ENCODE measurements at regions not wholly inside any gene's neighbourhood (a gene's known extent, or its start where the extent isn't known, plus 50 kb on each side); places are given as distances from the start of the nearest gene placed in this dataset.
"Not testable (repeated sequence)": the region's sequence is repeated elsewhere in the genome, so short reads cannot be mapped to it uniquely, and the experiment has no call there.

DNA sequence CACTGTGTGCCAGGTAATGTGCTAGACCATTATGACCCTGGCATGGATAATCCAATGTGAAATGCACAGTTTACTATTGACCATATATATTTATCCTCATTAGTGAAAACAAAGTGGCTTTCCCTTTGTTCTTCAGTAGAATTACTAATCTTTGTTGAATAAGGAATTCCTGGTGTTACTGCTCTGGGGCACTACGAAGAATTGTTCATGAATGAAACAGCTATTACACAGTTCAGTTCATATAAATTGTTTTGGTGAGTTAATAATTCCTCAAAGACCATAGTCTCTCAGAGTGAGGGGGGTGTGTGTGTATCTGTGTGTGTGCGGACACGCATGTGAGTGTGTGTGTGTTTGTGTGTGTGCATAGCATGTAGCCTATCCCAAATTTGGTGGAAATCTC, 668.0 kb upstream of the MBL2 start:
- H3K4ac ChIP-seq (ENCODE audit: low read depth in 1 of 2, low read length in 2 of 2), result no peak overlapping the region
- no peak overlapping the region for H2BK15ac ChIP-seq (ENCODE audit: low read depth, poor library complexity, severe bottlenecking)

DNA sequence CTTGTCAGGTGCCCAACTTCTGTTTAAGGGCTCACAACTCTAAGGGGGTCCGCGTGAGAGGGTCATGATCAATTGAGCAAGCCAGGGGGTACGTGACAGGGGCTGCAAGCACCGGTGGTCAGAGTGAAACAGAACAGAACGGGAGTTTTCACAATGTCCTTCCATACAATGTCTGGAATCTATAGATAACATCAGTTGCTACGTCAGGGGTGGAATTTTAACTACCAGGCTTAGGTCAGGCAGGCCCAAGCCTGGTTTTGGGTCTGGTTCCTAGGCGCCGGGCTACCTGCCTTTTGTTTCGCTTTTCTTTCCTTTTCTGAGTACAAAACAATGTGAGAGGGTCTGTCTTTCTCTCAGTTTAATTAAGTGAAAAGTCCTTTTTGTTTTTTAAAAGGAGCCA, 666.5 kb upstream of the MBL2 start:
- H2BK5ac ChIP-seq (ENCODE audit: low read depth, low read length, poor library complexity, severe bottlenecking); H3K4me2 ChIP-seq (ENCODE audit: low read length, poor library complexity, severe bottlenecking); H3K36me3 ChIP-seq (ENCODE audit: control insufficient read depth in 1 of 2, insufficient read depth in 2 of 2, low read depth in 1 of 2, low read length in 2 of 2); H2AK5ac ChIP-seq (ENCODE audit: low read length, severe bottlenecking); H2BK12ac ChIP-seq (ENCODE audit: low read length in 2 of 2); H3K4me3 ChIP-seq (ENCODE audit: insufficient read depth in 1 of 2, low read depth in 1 of 2, low read length in 2 of 2); H3K4me1 ChIP-seq (ENCODE audit: control insufficient read depth, insufficient read depth, low read depth, low read length); H3K4ac ChIP-seq (ENCODE audit: low read depth in 1 of 2, low read length in 2 of 2); H2BK15ac ChIP-seq (ENCODE audit: low read depth, poor library complexity, severe bottlenecking); H4K91ac ChIP-seq (ENCODE audit: low read length); H2BK120ac ChIP-seq (ENCODE audit: low read depth, low read length); H3K14ac ChIP-seq (ENCODE audit: low read length in 2 of 2); H4K8ac ChIP-seq (ENCODE audit: low read length); H3K79me1 ChIP-seq (replicated peaks; ENCODE audit: low read length, poor library complexity, severe bottlenecking); H3K23ac ChIP-seq (ENCODE audit: low read length in 2 of 2); H3K27ac ChIP-seq (ENCODE audit: low read length, poor library complexity, severe bottlenecking); H3K27me3 ChIP-seq (ENCODE audit: control insufficient read depth in 1 of 2, insufficient read depth in 1 of 2, low read length in 2 of 2); H2AFZ ChIP-seq (ENCODE audit: low read depth, low read length); H3K9me3 ChIP-seq (ENCODE audit: control insufficient read depth, low read length); H3K9ac ChIP-seq (ENCODE audit: low read length): not testable (repeated sequence)
- DNase-seq, result peak; percentile 23
- 70% methylated on average over 9 of the region's 9 CpGs for WGBS
- peak overlapping the region in 1 of 2 experiments; percentile 24 for H3K18ac ChIP-seq (ENCODE audit: low read depth in 1 of 2, low read length in 2 of 2)

More for the DNA sequence above, 668.0 kb upstream of the MBL2 start:
- Histone ChIP-seq H3K4me3 (ENCODE audit: insufficient read depth in 1 of 2, low read depth in 1 of 2, low read length in 2 of 2) (no peak overlapping the region), H3K9me3 (ENCODE audit: control insufficient read depth, low read length) (no peaks in the 10 kb centered on the region), H3K9ac (ENCODE audit: low read length) (no peak overlapping the region), H4K91ac (ENCODE audit: low read length) (no peak overlapping the region), H4K8ac (ENCODE audit: low read length) (no peak overlapping the region), H3K4me2 (ENCODE audit: low read length, poor library complexity, severe bottlenecking) (no peak overlapping the region), H2BK120ac (ENCODE audit: low read depth, low read length) (no peak overlapping the region), H3K14ac (ENCODE audit: low read length in 2 of 2) (no peak overlapping the region), H2BK12ac (ENCODE audit: low read length in 2 of 2) (no peak overlapping the region), H3K18ac (ENCODE audit: low read depth in 1 of 2, low read length in 2 of 2) (no peak overlapping the region), H3K27me3 (ENCODE audit: control insufficient read depth in 1 of 2, insufficient read depth in 1 of 2, low read length in 2 of 2) (no peaks in the 10 kb centered on the region), H2BK5ac (ENCODE audit: low read depth, low read length, poor library complexity, severe bottlenecking) (no peak overlapping the region), H3K79me1 (replicated peaks; ENCODE audit: low read length, poor library complexity, severe bottlenecking) (no peaks in the 10 kb centered on the region), H2AFZ (ENCODE audit: low read depth, low read length) (no peak overlapping the region), H2AK5ac (ENCODE audit: low read length, severe bottlenecking) (no peak overlapping the region), H3K27ac (ENCODE audit: low read length, poor library complexity, severe bottlenecking) (no peak overlapping the region), H3K36me3 (ENCODE audit: control insufficient read depth in 1 of 2, insufficient read depth in 2 of 2, low read depth in 1 of 2, low read length in 2 of 2) (no peaks in the 10 kb centered on the region), H3K4me1 (ENCODE audit: control insufficient read depth, insufficient read depth, low read depth, low read length) (no peaks in the 10 kb centered on the region), H3K23ac (ENCODE audit: low read length in 2 of 2) (no peak overlapping the region)
- no peak for DNase-seq
- WGBS, result 93% methylated on average over 2 of the region's 3 CpGs

- H2BK5ac ChIP-seq (ENCODE audit: low read depth, low read length, poor library complexity, severe bottlenecking), result no peak overlapping the region
- WGBS, result no CpG with 5 or more reads among the region's 4 CpGs
- no peaks in the 10 kb centered on the region for H3K27me3 ChIP-seq (ENCODE audit: control insufficient read depth in 1 of 2, insufficient read depth in 1 of 2, low read length in 2 of 2)
- H3K4me3 ChIP-seq (ENCODE audit: insufficient read depth in 1 of 2, low read depth in 1 of 2, low read length in 2 of 2), result no peak overlapping the region
- no peak overlapping the region for H3K18ac ChIP-seq (ENCODE audit: low read depth in 1 of 2, low read length in 2 of 2)
- H3K4me2 ChIP-seq (ENCODE audit: low read length, poor library complexity, severe bottlenecking), result no peak overlapping the region
- H2AFZ ChIP-seq (ENCODE audit: low read depth, low read length), result no peak overlapping the region
- no peaks in the 10 kb centered on the region for H3K4me1 ChIP-seq (ENCODE audit: control insufficient read depth, insufficient read depth, low read depth, low read length)
- no peak overlapping the region for H2AK5ac ChIP-seq (ENCODE audit: low read length, severe bottlenecking)
- H3K36me3 ChIP-seq (ENCODE audit: control insufficient read depth in 1 of 2, insufficient read depth in 2 of 2, low read depth in 1 of 2, low read length in 2 of 2), result no peaks in the 10 kb centered on the region
- no peak overlapping the region for H2BK15ac ChIP-seq (ENCODE audit: low read depth, poor library complexity, severe bottlenecking)
- no peak overlapping the region for H3K4ac ChIP-seq (ENCODE audit: low read depth in 1 of 2, low read length in 2 of 2)
- no peak overlapping the region for H2BK12ac ChIP-seq (ENCODE audit: low read length in 2 of 2)
- H3K14ac ChIP-seq (ENCODE audit: low read length in 2 of 2), result no peak overlapping the region
- no peak overlapping the region for H3K27ac ChIP-seq (ENCODE audit: low read length, poor library complexity, severe bottlenecking)
- no peak overlapping the region for H4K8ac ChIP-seq (ENCODE audit: low read length)
- no peaks in the 10 kb centered on the region for H3K9me3 ChIP-seq (ENCODE audit: control insufficient read depth, low read length)
- H3K23ac ChIP-seq (ENCODE audit: low read length in 2 of 2), result no peak overlapping the region
- no peak overlapping the region for H3K9ac ChIP-seq (ENCODE audit: low read length)
- H2BK120ac ChIP-seq (ENCODE audit: low read depth, low read length), result no peak overlapping the region
- no peaks in the 10 kb centered on the region for H3K79me1 ChIP-seq (replicated peaks; ENCODE audit: low read length, poor library complexity, severe bottlenecking)
- no peak for DNase-seq
- H4K91ac ChIP-seq (ENCODE audit: low read length), result no peak overlapping the region
Measured at GRCh38 chr10:53434413-53434812, 661.8 kb upstream of the MBL2 start.

- no peak overlapping the region for H2AFZ ChIP-seq (ENCODE audit: low read depth, low read length)
- H2BK120ac ChIP-seq (ENCODE audit: low read depth, low read length), result no peak overlapping the region
- no peaks in the 10 kb centered on the region for H3K79me1 ChIP-seq (replicated peaks; ENCODE audit: low read length, poor library complexity, severe bottlenecking)
- H2BK15ac ChIP-seq (ENCODE audit: low read depth, poor library complexity, severe bottlenecking), result no peak overlapping the region
- H3K23ac ChIP-seq (ENCODE audit: low read length in 2 of 2), result no peak overlapping the region
- no peak overlapping the region for H4K91ac ChIP-seq (ENCODE audit: low read length)
- no peaks in the 10 kb centered on the region for H3K4me1 ChIP-seq (ENCODE audit: control insufficient read depth, insufficient read depth, low read depth, low read length)
- H3K9ac ChIP-seq (ENCODE audit: low read length), result no peak overlapping the region
- H3K36me3 ChIP-seq (ENCODE audit: control insufficient read depth in 1 of 2, insufficient read depth in 2 of 2, low read depth in 1 of 2, low read length in 2 of 2), result no peaks in the 10 kb centered on the region
- no peak overlapping the region for H4K8ac ChIP-seq (ENCODE audit: low read length)
- no peak overlapping the region for H3K27ac ChIP-seq (ENCODE audit: low read length, poor library complexity, severe bottlenecking)
- no peak overlapping the region for H3K18ac ChIP-seq (ENCODE audit: low read depth in 1 of 2, low read length in 2 of 2)
- no peaks in the 10 kb centered on the region for H3K9me3 ChIP-seq (ENCODE audit: control insufficient read depth, low read length)
- H3K4me3 ChIP-seq (ENCODE audit: insufficient read depth in 1 of 2, low read depth in 1 of 2, low read length in 2 of 2), result no peak overlapping the region
- H3K14ac ChIP-seq (ENCODE audit: low read length in 2 of 2), result no peak overlapping the region
- H3K4me2 ChIP-seq (ENCODE audit: low read length, poor library complexity, severe bottlenecking), result no peak overlapping the region
- WGBS, result 100% methylated on average over 1 of the region's 2 CpGs
- no peak for DNase-seq
- H2BK5ac ChIP-seq (ENCODE audit: low read depth, low read length, poor library complexity, severe bottlenecking), result no peak overlapping the region
- H3K27me3 ChIP-seq (ENCODE audit: control insufficient read depth in 1 of 2, insufficient read depth in 1 of 2, low read length in 2 of 2), result no peaks in the 10 kb centered on the region
- H2AK5ac ChIP-seq (ENCODE audit: low read length, severe bottlenecking), result no peak overlapping the region
- no peak overlapping the region for H3K4ac ChIP-seq (ENCODE audit: low read depth in 1 of 2, low read length in 2 of 2)
- H2BK12ac ChIP-seq (ENCODE audit: low read length in 2 of 2), result no peak overlapping the region
Measured at GRCh38 chr10:53432035-53432434, 659.5 kb upstream of the MBL2 start.

Data from mesenchymal stem cell (in vitro differentiated cells and primary cell).